NK-92 treated with Interleukin-12 subunit alpha and Interleukin-12 subunit beta, amount 100 ng/mL, for 24 hours (cell line): ENCODE measurements at regions not wholly inside any gene's neighbourhood (a gene's known extent, or its start where the extent isn't known, plus 50 kb on each side); places are given as distances from the start of the nearest gene placed in this dataset.
"Not testable (repeated sequence)": the region's sequence is repeated elsewhere in the genome, so short reads cannot be mapped to it uniquely, and the experiment has no call there.

Experiments used
- DNase-seq: peaks from one replicate; lab custom pipeline; 2025; lab: John Stamatoyannopoulos, UW

DNA sequence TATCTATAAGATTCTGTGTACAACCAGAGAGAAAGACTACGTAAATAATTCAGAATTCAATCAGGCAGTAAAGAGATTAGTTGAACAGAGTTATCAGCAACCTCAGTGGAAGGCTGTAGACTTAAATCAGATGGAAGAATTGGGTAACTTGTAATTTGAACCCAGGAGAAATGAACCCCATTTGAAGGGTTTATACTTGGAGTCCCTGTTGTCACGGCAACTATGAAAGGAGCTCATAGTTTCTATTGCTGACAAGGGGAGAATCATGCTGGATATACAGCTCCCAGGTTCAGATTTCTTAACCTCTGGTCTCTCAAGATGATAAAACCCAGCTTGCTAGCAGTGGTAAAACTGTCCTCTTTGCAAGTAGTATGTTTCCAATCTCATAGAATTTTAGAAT lies 54.4 kb upstream of the BMP4 start:
- no peak for DNase-seq

DNA sequence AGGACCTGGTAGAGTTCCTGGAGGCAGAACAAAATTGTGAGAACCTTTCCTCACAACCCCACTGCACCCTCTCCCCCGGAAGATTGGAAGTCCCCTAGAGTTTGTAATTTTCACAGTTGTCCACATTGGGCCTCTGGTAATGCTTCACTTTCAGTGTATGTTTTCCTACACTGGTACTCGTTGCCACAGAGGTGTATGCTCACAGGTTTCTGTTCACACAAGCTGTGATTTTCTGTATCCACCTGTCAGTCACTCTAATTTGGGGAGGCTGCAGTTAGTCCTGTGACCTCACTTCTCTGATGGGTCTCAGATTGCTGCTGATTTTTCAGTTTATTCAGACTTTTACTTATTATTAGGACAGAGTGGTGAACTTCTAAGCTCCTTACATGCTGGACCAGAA lies 66.4 kb upstream of the BMP4 start:
- DNase-seq: no peak

DNA sequence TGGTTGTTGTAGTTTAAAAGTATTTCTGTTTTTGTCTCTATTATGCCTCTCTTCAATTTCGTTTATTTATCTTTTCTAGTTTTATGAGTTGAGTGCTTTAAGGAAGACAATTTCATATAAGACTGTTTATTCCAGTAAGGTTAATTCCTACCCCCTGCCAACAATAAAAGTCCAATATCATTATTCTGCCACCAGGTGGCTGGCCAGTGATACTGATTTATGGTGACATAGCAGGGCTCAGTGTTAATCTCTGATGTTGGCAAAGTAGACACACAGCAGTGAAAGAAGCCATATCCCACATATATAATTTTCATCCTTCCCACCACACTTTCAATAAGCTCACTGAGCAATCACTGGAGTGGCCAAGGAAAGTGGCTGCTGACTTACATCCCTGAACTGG lies 69.0 kb upstream of the BMP4 start:
- no peak for DNase-seq

DNA sequence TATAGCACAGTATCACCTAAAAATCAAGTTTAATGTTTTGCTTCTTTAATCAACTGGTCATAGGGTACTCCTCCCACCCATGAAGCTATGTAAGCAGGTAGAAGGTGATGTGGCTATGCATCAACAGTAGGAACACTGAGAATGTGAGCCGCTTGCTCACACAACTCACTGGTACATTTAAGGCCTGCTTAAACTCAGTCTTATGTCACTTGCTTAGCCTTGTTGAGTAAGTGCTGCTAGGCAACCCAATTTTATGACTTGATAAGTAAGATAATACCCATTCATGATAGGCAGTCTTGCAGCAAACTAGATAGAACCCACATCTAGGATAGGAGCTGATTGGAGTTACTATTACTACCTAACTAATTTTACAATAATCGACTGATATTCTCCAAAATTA lies 70.0 kb upstream of the BMP4 start:
- no peak for DNase-seq

DNA sequence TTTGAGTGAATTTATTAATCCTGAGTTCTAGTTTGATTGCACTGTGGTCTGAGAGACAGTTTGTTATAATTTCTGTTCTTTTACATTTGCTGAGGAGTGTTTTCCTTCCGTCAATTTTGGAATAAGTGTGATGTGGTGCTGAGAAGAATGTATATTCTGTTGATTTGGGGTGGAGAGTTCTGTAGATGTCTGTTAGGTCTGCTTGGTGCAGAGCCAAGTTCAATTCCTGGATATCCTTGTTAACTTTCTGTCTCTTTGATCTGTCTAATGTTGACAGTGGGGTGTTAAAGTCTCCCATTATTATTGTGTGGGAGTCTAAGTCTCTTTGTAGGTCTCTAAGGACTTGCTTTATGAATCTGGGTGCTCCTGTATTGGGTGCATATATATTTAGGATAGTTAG lies 74.4 kb upstream of the BMP4 start:
- not testable (repeated sequence) for DNase-seq

DNA sequence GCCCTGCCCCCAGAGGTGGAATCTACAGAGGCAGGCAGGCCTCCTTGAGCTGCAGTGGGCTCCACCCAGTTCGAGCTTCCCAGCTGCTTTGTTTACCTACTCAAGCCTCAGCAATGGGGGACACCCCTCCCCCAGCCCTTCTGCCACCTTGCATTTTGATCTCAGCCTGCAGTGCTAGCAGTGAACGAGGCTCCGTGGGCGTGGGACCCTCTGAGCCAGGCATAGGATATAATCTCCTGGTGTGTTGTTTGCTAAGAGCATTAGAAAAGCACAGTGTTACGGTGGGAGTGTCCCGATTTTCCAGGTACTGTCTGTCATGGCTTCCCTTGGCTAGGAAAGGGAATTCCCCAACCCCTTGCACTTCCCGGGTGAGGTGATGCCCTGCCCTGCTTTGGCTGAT lies 76.7 kb upstream of the BMP4 start:
- DNase-seq: not testable (repeated sequence)

DNA sequence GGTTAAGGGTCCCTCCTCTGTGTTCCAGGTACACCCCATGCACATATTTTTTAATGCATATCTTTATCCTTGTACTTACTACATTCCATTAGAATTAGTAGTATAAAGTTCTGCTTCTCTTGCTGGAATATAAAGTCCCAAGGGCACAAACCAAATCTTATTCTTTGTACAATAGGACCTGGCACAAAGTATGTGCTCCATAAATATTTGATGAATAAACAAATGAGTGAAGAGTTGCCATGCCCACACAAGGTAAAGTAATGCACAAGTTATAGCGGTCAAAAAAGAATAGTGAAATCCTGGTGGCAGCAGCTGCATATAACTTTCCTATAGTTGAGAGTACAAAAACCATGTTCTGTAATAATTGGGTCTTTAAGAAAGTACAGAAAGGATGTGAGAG lies 82.1 kb upstream of the BMP4 start:
- DNase-seq: no peak

DNA sequence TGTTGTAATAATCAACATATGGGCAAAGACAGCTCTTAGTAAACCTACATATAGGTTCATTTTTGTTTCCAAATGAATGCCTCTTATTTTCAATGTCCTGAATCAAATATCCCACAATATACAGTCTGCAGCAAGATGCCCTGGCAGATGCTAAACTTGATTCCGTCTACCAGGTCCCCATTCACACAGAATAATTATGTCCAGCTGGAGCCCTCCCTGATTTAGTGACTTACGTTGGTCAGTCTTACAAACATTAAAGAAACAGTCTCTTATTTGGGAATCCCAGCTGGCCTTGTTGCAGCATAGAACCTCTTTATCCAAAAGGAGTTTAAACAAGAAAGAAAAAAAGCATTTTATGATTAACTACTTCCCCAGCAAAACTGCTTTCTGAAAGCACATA lies 82.7 kb upstream of the BMP4 start:
- DNase-seq: no peak

DNA sequence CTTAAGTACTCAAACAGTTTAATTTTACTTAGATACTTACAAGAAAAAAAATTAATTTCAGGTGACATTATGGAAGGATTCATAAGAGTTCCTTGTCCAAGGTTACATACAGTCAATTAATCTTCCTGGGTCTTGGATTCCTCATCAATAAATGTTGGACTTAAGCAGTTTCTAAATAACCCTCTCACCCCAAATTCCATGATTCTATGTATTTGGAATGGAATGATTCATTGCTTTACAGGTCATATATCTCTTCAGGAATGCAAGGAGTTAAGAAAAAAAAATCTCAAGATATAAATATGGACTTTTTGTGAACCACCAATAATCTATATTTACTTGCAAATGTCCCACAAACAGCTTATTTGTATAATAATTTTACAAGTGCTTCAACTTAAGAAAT lies 84.2 kb upstream of the BMP4 start:
- DNase-seq: no peak

DNA sequence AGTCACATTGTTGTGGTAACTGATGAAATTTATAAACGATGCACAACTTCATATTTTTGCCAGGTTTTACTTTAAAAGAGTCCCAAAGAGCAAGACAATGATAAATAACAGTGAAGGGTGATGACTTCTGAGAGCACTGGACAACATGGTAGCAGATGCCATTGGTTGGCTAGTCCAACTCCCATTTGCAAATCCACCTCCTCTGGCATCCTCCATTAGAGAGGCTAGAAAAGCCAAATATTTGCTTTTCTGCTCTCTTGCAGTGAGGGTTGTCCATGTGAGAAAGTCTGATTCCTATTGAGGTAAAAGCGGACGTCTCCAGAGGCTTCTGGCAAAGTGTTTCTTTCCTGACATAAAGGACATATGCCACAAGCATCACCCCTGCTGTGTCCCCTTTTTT lies 89.6 kb upstream of the BMP4 start:
- DNase-seq: no peak

DNA sequence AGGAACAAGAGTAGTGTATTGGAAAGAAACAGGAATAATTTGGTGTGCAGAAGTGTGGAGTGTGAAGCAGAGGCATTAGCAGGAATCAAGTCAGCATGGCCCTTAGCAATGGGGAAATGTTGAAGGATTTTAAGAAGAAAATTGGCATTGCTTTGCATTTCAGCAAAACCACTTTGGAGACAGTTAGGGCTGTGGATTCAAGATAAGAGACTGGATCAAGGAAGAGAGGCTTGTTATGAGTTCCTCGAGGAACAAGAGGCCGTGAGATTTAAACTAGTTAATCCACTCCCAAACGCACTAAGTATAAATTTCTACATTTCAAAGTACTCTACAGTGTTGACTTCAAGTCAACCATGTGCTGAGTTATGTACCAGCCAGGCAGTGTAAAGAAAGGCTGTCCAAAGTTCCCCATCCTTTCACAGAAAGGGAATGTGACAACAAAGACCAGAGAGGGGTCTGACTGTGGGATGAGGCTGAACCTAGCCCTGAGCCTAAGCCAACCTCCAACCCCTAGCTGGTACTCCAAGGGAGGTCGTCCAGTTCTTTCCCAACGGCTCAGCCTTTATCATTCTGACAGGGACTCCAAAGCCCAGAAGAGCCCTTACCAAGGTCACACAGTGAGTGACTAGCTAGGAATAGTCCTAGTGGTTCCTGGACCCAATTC lies 91.2 kb upstream of the BMP4 start:
- DNase-seq: no peak

DNA sequence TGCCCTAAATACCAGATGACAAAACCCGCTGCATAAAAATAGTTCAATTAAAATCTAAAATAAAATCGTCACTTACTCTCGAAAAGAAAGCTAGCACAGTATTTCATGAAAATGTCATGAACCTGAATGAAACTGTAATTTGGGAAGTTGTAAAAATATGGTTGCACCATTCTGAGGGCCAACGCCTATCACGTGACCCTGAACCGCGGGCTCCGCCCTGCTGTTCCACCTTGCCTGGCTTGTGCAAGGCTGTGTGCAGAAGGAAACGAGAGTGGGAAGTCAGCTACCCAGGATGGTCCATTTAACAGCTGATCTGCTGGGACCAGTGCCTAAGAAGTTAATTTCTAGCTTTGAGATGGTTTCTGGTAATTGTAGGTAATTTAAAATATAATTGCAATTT lies 91.7 kb upstream of the BMP4 start:
- DNase-seq: no peak

DNA sequence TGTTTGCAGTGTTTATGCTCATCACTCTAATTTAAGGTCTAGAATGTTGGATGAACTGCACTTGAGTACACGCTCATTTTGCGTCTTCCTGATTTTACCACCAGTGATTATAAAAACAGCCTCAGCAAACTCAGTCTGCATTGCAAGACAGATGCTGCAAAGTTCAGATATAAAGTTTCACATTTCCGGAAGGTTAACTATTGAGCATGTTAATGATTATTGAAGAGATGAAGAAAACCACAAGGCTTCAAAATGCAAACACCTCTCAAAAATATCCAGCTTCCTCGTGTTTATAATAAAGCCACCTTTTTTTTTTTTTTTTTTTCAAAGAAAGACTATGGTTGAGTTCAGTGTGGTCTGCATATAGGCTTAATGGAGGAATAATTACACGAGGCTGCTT lies 92.1 kb upstream of the BMP4 start:
- DNase-seq: no peak

DNA sequence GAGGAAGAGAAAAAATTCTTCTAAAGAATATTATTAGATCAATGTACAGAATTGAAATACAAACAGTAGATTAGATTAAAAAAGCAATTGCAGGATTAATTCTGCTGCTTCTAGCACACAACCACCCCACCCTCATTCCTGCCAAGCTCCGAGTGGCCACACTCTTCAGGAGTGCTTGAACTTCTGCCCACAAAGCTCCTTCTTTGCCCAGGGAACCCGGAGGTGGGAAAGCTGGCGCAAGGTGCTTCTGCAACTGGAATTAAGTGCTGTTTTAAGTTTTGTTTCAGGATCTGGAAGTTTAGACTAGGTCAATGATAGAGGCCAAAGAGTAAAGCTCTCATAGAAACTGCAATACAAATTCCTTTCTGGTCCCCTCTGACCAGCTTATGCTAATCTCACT lies 94.1 kb upstream of the BMP4 start:
- no peak for DNase-seq

DNA sequence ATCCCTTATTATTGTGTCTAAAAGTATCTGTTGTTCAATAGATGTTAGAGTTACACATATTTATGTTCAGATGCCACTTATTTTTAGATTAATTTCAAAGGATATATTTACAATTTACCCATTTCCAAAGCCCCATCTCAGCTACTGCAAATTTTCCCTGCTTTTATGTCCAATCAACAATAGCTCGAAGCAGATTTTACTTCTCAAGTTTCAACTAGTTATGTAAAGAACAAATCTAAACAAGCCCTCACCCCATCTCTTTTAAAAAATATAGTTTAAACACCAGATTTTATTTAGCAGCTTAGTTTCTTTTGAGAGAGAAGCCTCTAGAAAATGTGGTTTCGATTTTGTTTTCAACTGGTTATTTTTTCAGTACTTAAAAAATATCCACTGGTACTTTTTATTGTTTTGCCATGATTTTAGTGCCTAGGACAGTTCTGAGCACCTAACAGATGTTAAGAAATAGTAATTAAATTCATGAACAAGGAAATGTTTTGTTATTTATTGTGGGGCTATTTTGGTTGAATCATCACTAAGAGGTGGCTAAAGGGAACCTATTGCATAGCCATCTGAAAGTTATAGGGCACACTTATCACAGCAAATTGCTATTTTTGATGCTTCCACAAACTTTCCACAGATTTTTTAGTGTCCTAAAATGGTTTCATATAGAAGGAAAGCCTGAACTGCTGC lies 96.2 kb upstream of the BMP4 start:
- no peak for DNase-seq

DNA sequence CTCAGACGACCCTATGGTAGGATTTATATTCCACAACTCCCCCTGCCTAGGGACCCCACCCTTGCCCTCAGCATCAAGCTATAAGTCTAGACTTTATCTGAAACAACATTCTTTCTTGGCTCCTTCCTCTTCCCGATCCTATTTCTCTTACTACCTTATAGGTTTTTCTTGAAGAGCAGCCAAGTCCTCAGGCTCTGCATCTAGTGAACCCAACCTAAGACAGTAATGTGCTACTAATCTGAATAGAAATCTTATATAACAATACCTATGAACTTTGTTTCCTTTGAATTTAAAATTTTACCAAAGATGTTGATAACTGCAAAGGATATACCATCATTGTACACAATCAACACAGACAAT lies 96.7 kb upstream of the BMP4 start:
- DNase-seq: no peak

DNA sequence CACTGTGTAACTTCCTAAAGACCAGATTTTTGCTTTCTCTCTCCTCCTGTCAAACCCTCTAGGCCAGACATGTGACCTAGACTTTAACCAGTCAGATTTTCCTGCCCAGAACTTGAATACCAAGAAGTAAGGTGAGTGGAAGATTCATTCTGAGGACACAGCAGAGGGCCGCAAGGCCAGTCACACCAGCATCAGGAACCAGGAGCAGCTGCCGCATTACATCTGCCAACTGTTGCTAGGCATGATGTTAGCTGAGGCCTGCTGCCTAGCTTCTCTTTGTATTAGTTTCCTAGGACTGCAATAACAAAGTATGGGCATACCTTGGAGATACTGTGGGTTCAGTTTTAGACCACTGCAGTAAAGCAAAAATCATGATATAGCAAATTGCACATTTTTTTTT lies 101.9 kb upstream of the BMP4 start:
- no peak for DNase-seq

DNA sequence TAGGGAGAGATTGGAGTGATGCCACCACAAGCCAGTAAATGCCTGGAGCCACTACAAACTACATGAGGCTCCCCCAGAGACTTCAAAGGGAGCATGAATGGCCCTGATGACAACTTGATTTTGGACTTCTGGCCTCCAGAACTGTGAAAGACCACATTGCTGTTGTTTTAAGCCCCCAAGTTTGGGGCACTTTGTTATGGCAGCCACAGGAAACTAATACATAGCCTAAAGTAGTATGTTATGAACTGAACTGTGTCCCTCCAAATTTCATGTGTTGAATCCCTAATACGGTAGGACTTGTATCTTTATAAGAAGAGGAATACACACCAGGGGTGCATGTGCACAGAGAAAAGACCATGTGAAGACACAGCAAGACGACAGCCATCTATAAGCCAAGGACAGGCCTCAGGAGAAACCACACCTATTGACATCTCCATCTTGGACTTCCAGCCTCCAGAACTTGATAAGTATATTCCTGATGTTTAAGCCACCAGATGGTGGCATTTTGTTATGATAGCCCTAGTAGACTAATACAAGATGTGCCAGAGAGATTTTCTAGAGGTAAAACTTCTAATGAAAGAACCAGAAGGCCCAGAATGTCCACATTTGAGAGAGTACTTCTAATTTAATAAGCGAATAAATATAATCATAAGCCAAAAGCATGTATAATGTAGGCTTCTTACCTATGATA lies 127.1 kb upstream of the BMP4 start:
- DNase-seq: no peak

DNA sequence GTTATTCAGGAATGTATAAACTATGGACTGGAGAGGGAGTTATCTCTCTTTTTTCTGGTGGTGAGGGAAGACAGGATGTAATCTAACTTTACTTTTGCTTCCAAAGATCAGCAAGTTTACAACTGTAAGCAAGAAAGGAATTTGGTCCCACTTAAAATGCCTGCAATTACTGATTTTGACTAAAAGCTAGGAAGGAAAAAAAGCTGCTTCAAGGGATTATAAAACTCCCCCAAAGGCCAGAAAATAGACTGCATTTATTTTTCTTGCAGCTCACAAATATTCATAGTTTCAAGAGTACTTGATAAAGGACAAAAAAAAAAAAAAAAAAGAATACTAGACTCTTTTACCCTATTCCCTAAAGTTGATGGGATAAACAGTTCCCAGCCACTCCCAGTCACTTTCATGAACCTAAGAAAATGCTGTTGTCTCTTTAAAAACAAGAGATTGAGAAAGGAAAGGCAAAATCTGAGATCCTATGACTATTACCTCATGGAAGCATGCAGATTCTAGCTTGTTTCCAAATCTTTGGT lies 128.7 kb upstream of the BMP4 start:
- no peak for DNase-seq

DNA sequence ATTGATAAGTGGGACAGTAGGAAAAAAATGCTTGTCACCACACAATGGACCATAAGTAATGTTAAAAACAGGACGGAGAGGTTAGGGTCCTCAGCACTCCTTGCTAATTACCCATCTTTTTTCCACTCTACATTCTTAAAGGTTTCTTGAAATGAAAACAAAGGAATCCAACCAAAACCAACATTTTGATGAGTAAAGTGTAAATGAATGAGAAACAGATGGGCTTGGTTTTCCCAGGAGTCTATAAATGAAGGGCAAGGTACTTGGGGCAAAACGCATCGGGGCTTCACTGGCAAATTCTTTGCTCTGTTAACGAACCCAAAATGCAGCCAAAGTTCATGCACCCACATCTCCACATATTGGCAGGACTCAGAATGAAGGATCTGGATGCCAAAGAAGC lies 129.2 kb upstream of the BMP4 start:
- DNase-seq: no peak

DNA sequence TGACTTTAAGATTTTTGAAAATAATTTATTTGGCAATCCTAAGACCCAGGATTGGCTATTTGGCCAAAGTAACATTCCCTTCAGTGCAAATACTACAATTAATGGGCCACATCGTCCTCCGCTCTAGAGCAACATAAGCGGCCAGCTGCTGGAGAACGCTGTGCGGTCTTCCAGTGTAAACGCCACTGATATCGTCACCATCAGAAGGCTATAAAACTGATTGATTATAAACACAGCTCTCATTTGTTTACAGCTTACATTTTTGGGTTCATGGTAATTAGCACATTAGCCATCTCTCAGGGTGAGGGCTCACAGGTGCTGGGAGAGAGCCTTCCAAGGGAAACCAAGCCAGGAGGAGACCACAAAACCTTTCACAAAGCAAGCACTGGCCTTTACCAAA lies 130.1 kb upstream of the BMP4 start:
- DNase-seq: no peak

DNA sequence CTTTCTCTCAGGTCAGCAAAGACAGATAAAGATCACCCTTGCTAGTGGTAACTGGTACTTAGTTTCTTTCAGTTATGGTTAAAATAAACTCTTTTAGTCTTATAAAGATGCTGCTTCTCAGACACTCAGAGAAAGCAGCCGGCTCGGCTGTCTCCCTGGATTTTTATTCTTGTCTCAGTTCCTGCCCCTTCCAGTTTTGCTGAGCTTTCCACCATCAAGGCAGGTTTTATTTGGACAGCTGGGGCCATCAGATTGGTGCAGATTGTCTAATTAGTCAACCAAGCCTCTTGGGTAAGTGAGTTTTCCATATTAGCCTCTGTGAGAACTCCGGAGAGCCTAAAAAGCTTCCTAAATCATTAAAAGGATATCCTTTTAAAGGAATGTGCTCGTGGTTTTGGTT lies 130.8 kb upstream of the BMP4 start:
- no peak for DNase-seq

DNA sequence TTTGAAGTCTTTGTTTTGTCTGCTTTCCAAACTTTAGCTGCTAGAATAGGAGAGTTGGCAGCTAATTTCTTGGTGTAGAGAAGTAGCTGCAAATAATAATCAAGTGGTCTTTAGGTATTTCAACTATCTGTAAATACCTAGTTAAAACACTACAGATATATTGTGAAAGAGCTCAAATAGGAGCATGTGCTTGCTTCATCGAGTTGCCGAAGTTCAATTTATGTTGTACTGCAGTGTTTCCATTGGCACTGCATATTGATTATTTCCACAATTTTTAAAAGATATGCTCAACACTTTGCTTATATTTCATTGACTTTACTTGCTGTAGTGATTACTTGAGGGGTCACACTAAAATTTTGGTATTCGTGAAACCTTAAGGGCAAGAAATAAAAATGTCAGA lies 131.6 kb upstream of the BMP4 start:
- DNase-seq: no peak

DNA sequence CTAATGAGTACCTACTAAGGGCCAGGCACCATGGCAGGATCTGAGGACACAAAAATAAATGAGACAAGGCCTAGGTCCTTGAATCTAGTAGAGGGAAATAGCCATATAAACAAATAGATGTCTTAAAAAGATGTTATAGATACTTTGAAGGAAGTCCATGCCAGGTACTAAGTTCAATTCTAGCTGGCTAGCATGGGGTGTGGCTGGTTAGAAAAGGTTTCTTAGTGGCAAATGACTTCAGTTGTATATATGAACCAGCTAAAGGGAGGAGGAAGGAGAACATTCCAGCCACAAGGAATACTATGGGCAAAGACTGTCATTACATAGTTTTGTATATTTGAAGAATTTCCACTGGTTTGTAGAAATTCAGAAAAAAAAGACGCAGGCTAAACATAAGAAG lies 133.6 kb upstream of the BMP4 start:
- no peak for DNase-seq
